ELR (cell line): ENCODE measurements at regions not wholly inside any gene's neighbourhood (a gene's known extent, or its start where the extent isn't known, plus 50 kb on each side); places are given as distances from the start of the nearest gene placed in this dataset.
A peak's percentile ranks its signal among the peaks of the same experiment; 100 is the strongest.

Experiments used
- DNase-seq: peaks from one replicate; pipeline ENCODE4 v3.0.0-alpha.2; 2015; ENCODE audit warnings: low read depth

- DNase-seq: peak; percentile 12
Measured at GRCh38 chr5:74187757-74188156, 452.8 kb downstream of the ENC1 start.

DNA sequence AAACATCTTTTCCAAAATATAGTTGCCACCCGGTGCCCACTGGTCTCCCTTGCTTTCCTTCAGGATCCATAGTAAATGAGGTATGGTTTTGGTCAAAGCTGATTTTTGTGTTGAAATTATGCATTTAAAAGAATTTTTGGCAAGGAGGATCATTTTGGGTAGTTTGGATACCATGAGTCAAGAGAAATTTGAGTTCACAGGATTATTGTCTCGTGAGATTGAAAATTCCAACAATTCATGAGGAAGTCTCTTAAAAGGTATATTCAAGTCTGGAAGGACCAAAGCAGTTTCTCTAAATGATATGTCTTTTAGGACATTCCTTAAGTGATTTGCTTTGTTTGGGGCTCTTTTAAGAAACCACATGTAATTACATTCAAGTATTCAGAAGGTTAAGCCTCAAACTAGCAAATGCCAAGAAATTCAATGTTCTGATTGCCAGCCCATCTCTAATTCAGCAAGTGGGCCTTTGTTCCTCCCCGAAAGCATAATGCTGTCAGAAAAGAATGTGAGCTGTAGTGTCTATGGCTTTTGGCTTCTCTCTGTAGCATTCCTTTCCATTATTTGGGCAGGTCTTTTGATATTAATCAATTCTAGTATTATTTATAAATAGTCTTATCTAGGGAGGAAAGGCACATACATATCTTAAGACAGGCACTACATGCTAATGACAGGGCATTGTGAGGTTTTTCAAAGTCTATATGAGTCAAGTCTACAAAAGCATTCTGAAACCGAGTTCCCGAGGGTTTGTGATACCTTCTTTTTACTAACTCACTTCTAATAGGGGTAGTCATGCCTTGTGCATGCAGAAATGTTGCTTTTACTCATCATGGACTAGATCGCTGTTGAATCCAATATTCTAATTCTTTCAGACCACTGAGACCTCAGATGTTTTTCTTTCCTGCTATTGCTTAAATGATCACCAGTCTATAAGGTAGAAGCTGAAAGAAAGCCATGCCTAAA lies 453.9 kb downstream of the ENC1 start:
- DNase-seq: peak; percentile 76

DNA sequence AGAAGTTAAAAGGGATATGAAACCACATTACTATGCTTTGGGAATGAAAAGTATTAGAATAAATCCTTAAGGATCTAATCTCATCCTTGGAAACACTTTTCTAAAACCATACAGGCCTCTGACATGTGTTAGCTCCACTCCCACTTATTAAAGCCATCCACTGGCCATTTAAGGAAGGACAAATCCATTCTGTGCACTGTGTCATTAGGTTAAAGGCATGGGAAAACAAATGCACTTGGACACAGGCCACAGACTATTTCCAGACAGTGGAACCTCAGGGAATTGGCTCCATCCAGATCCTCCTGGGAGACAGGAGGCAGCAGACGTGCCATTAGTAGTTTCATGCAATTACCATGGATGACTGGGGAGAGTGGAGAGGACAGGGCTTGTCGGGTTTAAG lies 454.9 kb downstream of the ENC1 start:
- DNase-seq: no peak

- DNase-seq: no peak
Measured at GRCh38 chr5:74184649-74185048, 455.9 kb downstream of the ENC1 start.

DNA sequence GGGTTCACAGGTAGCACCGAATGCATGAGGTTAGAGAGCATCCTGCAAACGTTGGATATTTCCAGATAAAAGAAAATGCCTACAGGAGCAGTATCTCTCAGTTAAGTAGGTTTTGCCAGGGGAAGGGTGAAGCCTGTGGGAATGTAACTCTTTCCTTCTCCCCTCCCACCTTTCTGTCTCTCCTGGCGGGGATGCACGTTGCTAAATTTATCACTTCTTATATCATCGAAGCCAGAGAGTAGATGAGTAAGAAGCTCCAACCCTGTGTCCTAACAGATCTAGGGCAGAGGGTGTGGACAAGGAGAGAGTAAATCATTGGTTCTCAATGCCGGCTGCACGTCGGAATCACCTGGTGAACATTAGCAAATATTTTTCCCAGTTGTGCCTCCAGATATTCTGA lies 457.5 kb downstream of the ENC1 start:
- DNase-seq: no peak

- no peak for DNase-seq
Measured at GRCh38 chr5:74182603-74183002, 457.9 kb downstream of the ENC1 start.

- no peak for DNase-seq
Measured at GRCh38 chr5:74179701-74180100, 460.8 kb downstream of the ENC1 start.

DNA sequence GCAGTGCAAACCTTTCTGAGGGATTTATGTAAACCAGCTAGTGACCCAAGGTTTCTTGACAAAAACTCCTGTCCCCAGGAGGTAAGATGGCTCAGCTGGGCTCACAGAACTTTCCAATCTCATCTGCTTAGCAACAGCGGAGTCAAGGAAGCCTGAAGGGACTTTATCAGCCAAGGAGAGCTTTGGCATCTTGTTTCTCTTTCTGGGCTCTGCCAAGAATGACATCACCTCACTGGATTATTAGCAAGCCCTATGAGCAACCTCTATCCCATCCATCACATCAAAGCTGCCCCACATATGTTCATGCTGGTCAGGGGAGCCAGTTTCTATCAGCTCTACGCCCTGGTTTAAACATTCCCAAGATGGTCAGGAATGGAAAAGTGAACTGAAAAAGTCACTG lies 461.3 kb downstream of the ENC1 start:
- DNase-seq: peak; percentile 62

GRCh38 chr5:74177961-74178360 lies 462.6 kb downstream of the ENC1 start:
- no peak for DNase-seq

DNA sequence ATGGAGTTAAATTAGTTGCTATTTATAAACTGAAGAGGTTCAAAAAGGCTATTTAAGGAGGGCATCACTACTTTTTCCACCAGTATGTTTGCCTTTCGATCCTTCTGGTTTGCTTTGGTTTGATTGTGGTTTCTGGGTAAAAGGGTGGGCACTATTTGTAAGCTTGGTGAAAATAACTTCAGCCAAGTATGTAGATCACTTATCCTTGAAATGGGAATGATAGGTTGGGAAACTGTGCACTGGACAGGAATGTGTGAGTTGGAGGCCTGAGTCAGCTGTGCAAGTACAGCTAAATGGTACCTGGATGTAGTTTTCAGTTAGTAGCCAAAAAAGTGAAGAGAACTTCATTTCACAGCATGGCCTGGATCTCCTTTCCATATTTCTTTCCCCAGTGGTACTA lies 466.2 kb downstream of the ENC1 start:
- DNase-seq: no peak

- DNase-seq: no peak
Measured at GRCh38 chr5:74173665-74174064, 466.9 kb downstream of the ENC1 start.

- DNase-seq: no peak
Measured at GRCh38 chr5:74173241-74173640, 467.3 kb downstream of the ENC1 start.

DNA sequence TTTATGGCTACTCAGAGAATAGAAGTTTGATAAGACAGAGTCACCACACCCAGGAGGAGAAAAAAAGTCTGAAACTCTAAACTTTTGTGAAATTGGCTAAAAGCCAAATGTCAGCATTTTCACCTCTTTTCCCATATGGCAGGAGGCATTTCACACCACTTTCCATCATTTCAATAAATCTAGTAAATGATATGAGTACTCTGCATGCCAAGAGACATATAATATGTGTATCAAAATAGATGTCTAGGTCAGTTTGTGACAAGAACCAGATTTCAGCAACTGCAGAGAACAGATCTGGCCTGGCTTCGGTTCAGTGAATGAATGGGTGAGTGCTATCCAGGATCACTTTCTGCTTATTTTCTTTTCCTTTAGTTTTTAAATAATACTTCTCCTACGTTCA lies 470.8 kb downstream of the ENC1 start:
- no peak for DNase-seq

GRCh38 chr5:74167930-74168315 lies 472.6 kb downstream of the ENC1 start:
- no peak for DNase-seq

DNA sequence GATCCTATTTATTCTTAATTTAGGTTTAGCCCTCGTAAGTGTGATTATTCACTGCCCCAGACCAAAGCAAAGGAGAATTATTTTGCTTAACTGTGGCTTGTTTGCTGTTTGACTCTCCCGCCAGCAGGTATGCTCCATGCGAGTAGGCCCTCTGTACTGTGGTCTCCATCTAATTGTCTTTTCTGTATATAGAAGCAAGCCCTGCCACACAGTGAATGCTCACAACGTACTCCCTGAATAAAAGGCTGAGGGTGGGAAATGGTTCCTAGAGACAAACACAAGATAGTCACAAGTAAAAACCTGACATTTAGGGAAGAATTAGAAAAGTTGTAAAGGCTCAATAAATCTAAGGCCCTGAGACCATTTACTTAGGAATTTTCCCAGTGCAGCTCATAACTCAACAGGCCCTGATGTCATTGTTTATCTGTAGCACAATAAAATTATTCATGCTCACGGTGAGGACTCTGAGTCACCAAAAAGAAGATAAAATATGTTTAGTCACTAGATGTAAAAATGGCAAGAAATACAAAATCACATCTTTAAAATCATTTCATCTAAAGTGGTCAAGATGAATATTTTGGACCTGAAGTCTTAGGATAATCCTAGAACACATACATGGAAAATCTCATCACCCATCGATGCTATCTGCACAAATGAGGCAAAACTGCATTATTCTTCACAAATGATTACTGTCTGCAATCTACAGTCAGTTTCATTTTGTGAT lies 473.2 kb downstream of the ENC1 start:
- peak; percentile 95 for DNase-seq

- peak; percentile 72 for DNase-seq
Measured at GRCh38 chr5:74166064-74166463, 474.5 kb downstream of the ENC1 start.

DNA sequence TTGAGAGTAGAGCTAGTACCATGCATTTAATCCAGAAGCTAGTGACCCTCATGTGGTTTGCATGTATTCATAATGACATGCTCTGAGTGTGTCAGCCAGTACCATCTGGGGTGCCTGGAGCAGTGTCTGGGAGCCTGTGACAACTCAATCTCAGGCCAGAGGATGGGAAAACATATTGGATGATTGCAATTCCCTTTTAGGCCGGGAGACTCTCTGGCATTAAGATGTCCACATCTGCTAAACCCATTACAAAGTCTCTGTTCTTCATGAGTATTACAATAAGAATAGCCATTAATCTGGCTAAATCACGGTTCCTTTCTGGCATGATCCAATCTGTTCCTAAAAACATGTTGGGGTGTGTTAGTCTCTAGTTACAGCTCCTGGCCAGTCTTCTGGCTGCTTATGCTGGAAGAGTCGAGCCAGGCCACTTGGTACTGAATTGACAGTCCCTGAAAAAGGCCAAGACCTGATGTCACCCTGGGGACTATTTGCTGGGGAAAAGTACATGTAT lies 475.7 kb downstream of the ENC1 start:
- peak; percentile 26 for DNase-seq

DNA sequence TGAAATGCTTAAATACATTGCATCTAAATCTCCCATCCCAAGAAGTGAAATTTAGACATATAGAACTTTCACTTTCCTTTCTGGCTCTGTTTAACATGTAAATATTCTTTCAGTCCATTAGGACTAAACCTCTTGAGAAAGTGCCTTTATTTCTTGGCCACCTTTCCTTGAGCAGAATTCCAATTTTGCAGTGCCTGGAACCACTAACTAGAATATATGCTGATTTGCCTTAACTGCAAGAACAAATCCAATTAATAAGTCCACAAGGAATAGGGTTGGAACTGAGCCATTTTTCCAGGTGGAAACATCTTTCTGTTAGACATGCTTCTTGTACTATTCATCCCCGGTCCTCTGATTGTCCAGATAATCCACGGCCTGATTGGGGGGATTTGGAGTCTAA lies 478.0 kb downstream of the ENC1 start:
- DNase-seq: no peak

- DNase-seq: peak; percentile 23
Measured at GRCh38 chr5:74161170-74161569, 479.4 kb downstream of the ENC1 start.

GRCh38 chr5:74156728-74157383 lies 483.7 kb downstream of the ENC1 start:
- no peak for DNase-seq

DNA sequence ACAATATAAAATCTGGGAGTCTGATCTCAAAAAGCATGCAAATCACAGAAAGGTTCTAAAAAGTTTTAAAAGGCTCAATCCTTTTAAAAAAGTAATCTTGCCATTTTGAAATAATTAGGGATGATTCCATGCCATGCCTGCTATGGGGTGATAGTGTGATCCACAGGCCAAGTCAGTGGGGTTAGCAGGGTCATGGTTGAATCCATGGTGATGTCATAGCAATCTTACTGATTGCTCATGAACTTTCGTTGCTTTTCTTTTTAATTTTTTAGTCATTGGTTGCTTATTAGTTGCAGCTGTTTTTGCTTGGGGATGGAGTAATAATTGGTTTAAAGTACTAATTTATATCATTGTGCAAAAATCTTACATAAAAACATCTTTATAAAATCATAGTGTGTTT lies 485.0 kb downstream of the ENC1 start:
- no peak for DNase-seq

- no peak for DNase-seq
Measured at GRCh38 chr5:74154526-74154925, 486.0 kb downstream of the ENC1 start.
